ENCODE measurements at regions not wholly inside any gene's neighbourhood (a gene's known extent, or its start where the extent isn't known, plus 50 kb on each side); places are given as distances from the start of the nearest gene placed in this dataset.
"Not testable (repeated sequence)": the region's sequence is repeated elsewhere in the genome, so short reads cannot be mapped to it uniquely, and the experiment has no call there.

GRCh38 chr13:107790397-107790796 is 424.9 kb downstream of the LIG4 start:
- 100% methylated on average over 1 of the region's 1 CpG for WGBS
- H2BK15ac ChIP-seq (ENCODE audit: low read depth, poor library complexity, severe bottlenecking): no peak overlapping the region

GRCh38 chr13:107788464-107789165 is 426.7 kb downstream of the LIG4 start:
- H3K18ac ChIP-seq (ENCODE audit: low read depth in 1 of 2, low read length in 2 of 2): no peak overlapping the region

More at GRCh38 chr13:107790397-107790796, 424.9 kb downstream of the LIG4 start:
- Histone ChIP-seq H3K9ac (ENCODE audit: low read length) (no peak overlapping the region), H3K27me3 (ENCODE audit: control insufficient read depth in 1 of 2, insufficient read depth in 1 of 2, low read length in 2 of 2) (no peaks in the 10 kb centered on the region), H3K4me2 (ENCODE audit: low read length, poor library complexity, severe bottlenecking) (no peak overlapping the region), H3K27ac (ENCODE audit: low read length, poor library complexity, severe bottlenecking) (no peak overlapping the region), H4K91ac (ENCODE audit: low read length) (no peak overlapping the region), H4K8ac (ENCODE audit: low read length) (no peak overlapping the region), H3K4me1 (ENCODE audit: control insufficient read depth, insufficient read depth, low read depth, low read length) (no peaks in the 10 kb centered on the region), H3K9me3 (ENCODE audit: control insufficient read depth, low read length) (no peaks in the 10 kb centered on the region), H2BK12ac (ENCODE audit: low read length in 2 of 2) (no peak overlapping the region), H3K4me3 (ENCODE audit: insufficient read depth in 1 of 2, low read depth in 1 of 2, low read length in 2 of 2) (no peak overlapping the region), H3K36me3 (ENCODE audit: control insufficient read depth in 1 of 2, insufficient read depth in 2 of 2, low read depth in 1 of 2, low read length in 2 of 2) (no peaks in the 10 kb centered on the region), H2BK120ac (ENCODE audit: low read depth, low read length) (no peak overlapping the region), H2BK5ac (ENCODE audit: low read depth, low read length, poor library complexity, severe bottlenecking) (no peak overlapping the region), H3K18ac (ENCODE audit: low read depth in 1 of 2, low read length in 2 of 2) (no peak overlapping the region), H2AK5ac (ENCODE audit: low read length, severe bottlenecking) (no peak overlapping the region), H3K14ac (ENCODE audit: low read length in 2 of 2) (no peak overlapping the region), H3K4ac (ENCODE audit: low read depth in 1 of 2, low read length in 2 of 2) (no peak overlapping the region), H3K79me1 (replicated peaks; ENCODE audit: low read length, poor library complexity, severe bottlenecking) (peaks cover 19% of the 10 kb centered on the region), H2AFZ (ENCODE audit: low read depth, low read length) (no peak overlapping the region), H3K23ac (ENCODE audit: low read length in 2 of 2) (no peak overlapping the region)
- no peak for DNase-seq

GRCh38 chr13:107782646-107783045 is 432.7 kb downstream of the LIG4 start:
- H3K79me1 ChIP-seq (replicated peaks; ENCODE audit: low read length, poor library complexity, severe bottlenecking): peaks cover 19% of the 10 kb centered on the region
- not testable (repeated sequence) for H2BK5ac ChIP-seq (ENCODE audit: low read depth, low read length, poor library complexity, severe bottlenecking); H3K9me3 ChIP-seq (ENCODE audit: control insufficient read depth, low read length); H3K9ac ChIP-seq (ENCODE audit: low read length); H3K4me2 ChIP-seq (ENCODE audit: low read length, poor library complexity, severe bottlenecking); H3K4ac ChIP-seq (ENCODE audit: low read depth in 1 of 2, low read length in 2 of 2); H3K27me3 ChIP-seq (ENCODE audit: control insufficient read depth in 1 of 2, insufficient read depth in 1 of 2, low read length in 2 of 2); H2AFZ ChIP-seq (ENCODE audit: low read depth, low read length); H3K23ac ChIP-seq (ENCODE audit: low read length in 2 of 2); H4K8ac ChIP-seq (ENCODE audit: low read length); H2BK120ac ChIP-seq (ENCODE audit: low read depth, low read length); DNase-seq; H3K14ac ChIP-seq (ENCODE audit: low read length in 2 of 2); H3K4me1 ChIP-seq (ENCODE audit: control insufficient read depth, insufficient read depth, low read depth, low read length); H3K36me3 ChIP-seq (ENCODE audit: control insufficient read depth in 1 of 2, insufficient read depth in 2 of 2, low read depth in 1 of 2, low read length in 2 of 2); H2BK12ac ChIP-seq (ENCODE audit: low read length in 2 of 2); H3K18ac ChIP-seq (ENCODE audit: low read depth in 1 of 2, low read length in 2 of 2); H2AK5ac ChIP-seq (ENCODE audit: low read length, severe bottlenecking); H3K4me3 ChIP-seq (ENCODE audit: insufficient read depth in 1 of 2, low read depth in 1 of 2, low read length in 2 of 2); H3K27ac ChIP-seq (ENCODE audit: low read length, poor library complexity, severe bottlenecking); H2BK15ac ChIP-seq (ENCODE audit: low read depth, poor library complexity, severe bottlenecking); H4K91ac ChIP-seq (ENCODE audit: low read length)
- WGBS: 100% methylated on average over 8 of the region's 39 CpGs

More at GRCh38 chr13:107788464-107789165, 426.7 kb downstream of the LIG4 start:
- Histone ChIP-seq H3K4me3 (ENCODE audit: insufficient read depth in 1 of 2, low read depth in 1 of 2, low read length in 2 of 2) (no peak overlapping the region), H2AK5ac (ENCODE audit: low read length, severe bottlenecking) (no peak overlapping the region), H2BK120ac (ENCODE audit: low read depth, low read length) (no peak overlapping the region), H2BK15ac (ENCODE audit: low read depth, poor library complexity, severe bottlenecking) (no peak overlapping the region), H3K4ac (ENCODE audit: low read depth in 1 of 2, low read length in 2 of 2) (no peak overlapping the region), H3K9me3 (ENCODE audit: control insufficient read depth, low read length) (peaks cover 3% of the 10 kb centered on the region), H3K27ac (ENCODE audit: low read length, poor library complexity, severe bottlenecking) (no peak overlapping the region), H2BK12ac (ENCODE audit: low read length in 2 of 2) (no peak overlapping the region), H2BK5ac (ENCODE audit: low read depth, low read length, poor library complexity, severe bottlenecking) (no peak overlapping the region), H3K79me1 (replicated peaks; ENCODE audit: low read length, poor library complexity, severe bottlenecking) (peaks cover 21% of the 10 kb centered on the region), H3K14ac (ENCODE audit: low read length in 2 of 2) (no peak overlapping the region), H4K8ac (ENCODE audit: low read length) (no peak overlapping the region), H3K4me1 (ENCODE audit: control insufficient read depth, insufficient read depth, low read depth, low read length) (no peaks in the 10 kb centered on the region), H3K23ac (ENCODE audit: low read length in 2 of 2) (no peak overlapping the region), H3K27me3 (ENCODE audit: control insufficient read depth in 1 of 2, insufficient read depth in 1 of 2, low read length in 2 of 2) (no peaks in the 10 kb centered on the region), H3K4me2 (ENCODE audit: low read length, poor library complexity, severe bottlenecking) (no peak overlapping the region), H2AFZ (ENCODE audit: low read depth, low read length) (no peak overlapping the region), H3K36me3 (ENCODE audit: control insufficient read depth in 1 of 2, insufficient read depth in 2 of 2, low read depth in 1 of 2, low read length in 2 of 2) (no peaks in the 10 kb centered on the region), H4K91ac (ENCODE audit: low read length) (no peak overlapping the region), H3K9ac (ENCODE audit: low read length) (no peak overlapping the region)
- 89% methylated on average over 5 of the region's 8 CpGs for WGBS
- no peak for DNase-seq

- H3K23ac ChIP-seq (ENCODE audit: low read length in 2 of 2): no peak overlapping the region
- H3K9me3 ChIP-seq (ENCODE audit: control insufficient read depth, low read length): peaks cover 3% of the 10 kb centered on the region
- no peak for DNase-seq
- H3K27ac ChIP-seq (ENCODE audit: low read length, poor library complexity, severe bottlenecking): no peak overlapping the region
- H2AFZ ChIP-seq (ENCODE audit: low read depth, low read length): no peak overlapping the region
- no peak overlapping the region for H3K4me2 ChIP-seq (ENCODE audit: low read length, poor library complexity, severe bottlenecking)
- no peak overlapping the region for H3K9ac ChIP-seq (ENCODE audit: low read length)
- no peak overlapping the region for H3K4ac ChIP-seq (ENCODE audit: low read depth in 1 of 2, low read length in 2 of 2)
- H2BK5ac ChIP-seq (ENCODE audit: low read depth, low read length, poor library complexity, severe bottlenecking): no peak overlapping the region
- H3K14ac ChIP-seq (ENCODE audit: low read length in 2 of 2): no peak overlapping the region
- no peak overlapping the region for H2BK12ac ChIP-seq (ENCODE audit: low read length in 2 of 2)
- H3K4me1 ChIP-seq (ENCODE audit: control insufficient read depth, insufficient read depth, low read depth, low read length): no peaks in the 10 kb centered on the region
- H4K8ac ChIP-seq (ENCODE audit: low read length): no peak overlapping the region
- WGBS: 76% methylated on average over 1 of the region's 1 CpG
- H2BK15ac ChIP-seq (ENCODE audit: low read depth, poor library complexity, severe bottlenecking): no peak overlapping the region
- H3K79me1 ChIP-seq (replicated peaks; ENCODE audit: low read length, poor library complexity, severe bottlenecking): peaks cover 22% of the 10 kb centered on the region
- H2AK5ac ChIP-seq (ENCODE audit: low read length, severe bottlenecking): no peak overlapping the region
- H4K91ac ChIP-seq (ENCODE audit: low read length): no peak overlapping the region
- H2BK120ac ChIP-seq (ENCODE audit: low read depth, low read length): no peak overlapping the region
- no peaks in the 10 kb centered on the region for H3K27me3 ChIP-seq (ENCODE audit: control insufficient read depth in 1 of 2, insufficient read depth in 1 of 2, low read length in 2 of 2)
- H3K36me3 ChIP-seq (ENCODE audit: control insufficient read depth in 1 of 2, insufficient read depth in 2 of 2, low read depth in 1 of 2, low read length in 2 of 2): no peaks in the 10 kb centered on the region
- H3K4me3 ChIP-seq (ENCODE audit: insufficient read depth in 1 of 2, low read depth in 1 of 2, low read length in 2 of 2): no peak overlapping the region
- H3K18ac ChIP-seq (ENCODE audit: low read depth in 1 of 2, low read length in 2 of 2): no peak overlapping the region
These were observed 437.2 kb downstream of the LIG4 start for GRCh38 chr13:107778094-107778493.

All from mesenchymal stem cell (in vitro differentiated cells and primary cell).